ENCODE measurements at regions not wholly inside any gene's neighbourhood (a gene's known extent, or its start where the extent isn't known, plus 50 kb on each side); places are given as distances from the start of the nearest gene placed in this dataset.

- TF ChIP-seq REST (IDR thresholded peaks at IDR 0.05; ENCODE audit: low read depth) (no peak), TAF1 (IDR thresholded peaks at IDR 0.05; ENCODE audit: low read depth) (no peak), FOXM1 (IDR thresholded peaks at IDR 0.05; ENCODE audit: borderline replicate concordance, low read depth) (no peak), YY1 (IDR thresholded peaks at IDR 0.05; ENCODE audit: low read depth) (no peak), NFIC (IDR thresholded peaks at IDR 0.05) (no peak), EGR1 (IDR thresholded peaks at IDR 0.05) (no peak)
Measured at GRCh38 chr6:137547186-137547585, 53.0 kb upstream of the OLIG3 start.
